ENCODE measurements at regions not wholly inside any gene's neighbourhood (a gene's known extent, or its start where the extent isn't known, plus 50 kb on each side); places are given as distances from the start of the nearest gene placed in this dataset.

GRCh38 chr16:86716649-86717048 is 138.3 kb downstream of the FOXL1 start:
- Histone ChIP-seq H3K4me1 (ENCODE audit: control insufficient read depth, insufficient read depth, low read length) (no peaks in the 10 kb centered on the region), H3K36me3 (ENCODE audit: control insufficient read depth in 2 of 2, insufficient read depth in 1 of 2, low read length in 2 of 2) (no peaks in the 10 kb centered on the region), H3K27ac (ENCODE audit: extremely low read depth, low read depth, low read length) (no peak overlapping the region), H3K4me3 (ENCODE audit: low read depth, low read length) (no peak overlapping the region), H3K9me3 (ENCODE audit: control insufficient read depth, insufficient read depth, low read depth, low read length) (no peaks in the 10 kb centered on the region)
- ChIA-PET POLR2A (no interaction called here), CTCF (interaction anchor here (0.9 to 1.1 kb wide), 3 partner anchors 7 to 346 kb away, joined by 3 read pairs; no protein-coding TSS in a partner anchor)
- TF ChIP-seq ZNF670 (tag by site-specific recombination; IDR thresholded peaks at IDR 0.05; ENCODE audit: low read depth) (no peak), ZNF324 (tag by site-specific recombination; IDR thresholded peaks at IDR 0.05) (no peak), ZNF585B (tag by site-specific recombination; IDR thresholded peaks at IDR 0.05) (no peak), ZSCAN5A (tag by site-specific recombination; IDR thresholded peaks at IDR 0.05) (no peak), ZNF341 (tag by site-specific recombination; IDR thresholded peaks at IDR 0.05; ENCODE audit: low read depth) (no peak)
- TF ChIP-seq, protein P1, sequence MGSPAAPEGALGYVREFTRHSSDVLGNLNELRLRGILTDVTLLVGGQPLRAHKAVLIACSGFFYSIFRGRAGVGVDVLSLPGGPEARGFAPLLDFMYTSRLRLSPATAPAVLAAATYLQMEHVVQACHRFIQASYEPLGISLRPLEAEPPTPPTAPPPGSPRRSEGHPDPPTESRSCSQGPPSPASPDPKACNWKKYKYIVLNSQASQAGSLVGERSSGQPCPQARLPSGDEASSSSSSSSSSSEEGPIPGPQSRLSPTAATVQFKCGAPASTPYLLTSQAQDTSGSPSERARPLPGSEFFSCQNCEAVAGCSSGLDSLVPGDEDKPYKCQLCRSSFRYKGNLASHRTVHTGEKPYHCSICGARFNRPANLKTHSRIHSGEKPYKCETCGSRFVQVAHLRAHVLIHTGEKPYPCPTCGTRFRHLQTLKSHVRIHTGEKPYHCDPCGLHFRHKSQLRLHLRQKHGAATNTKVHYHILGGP (tag by site-specific recombination; IDR thresholded peaks at IDR 0.05) = no peak
- TF ChIP-seq, protein P2, sequence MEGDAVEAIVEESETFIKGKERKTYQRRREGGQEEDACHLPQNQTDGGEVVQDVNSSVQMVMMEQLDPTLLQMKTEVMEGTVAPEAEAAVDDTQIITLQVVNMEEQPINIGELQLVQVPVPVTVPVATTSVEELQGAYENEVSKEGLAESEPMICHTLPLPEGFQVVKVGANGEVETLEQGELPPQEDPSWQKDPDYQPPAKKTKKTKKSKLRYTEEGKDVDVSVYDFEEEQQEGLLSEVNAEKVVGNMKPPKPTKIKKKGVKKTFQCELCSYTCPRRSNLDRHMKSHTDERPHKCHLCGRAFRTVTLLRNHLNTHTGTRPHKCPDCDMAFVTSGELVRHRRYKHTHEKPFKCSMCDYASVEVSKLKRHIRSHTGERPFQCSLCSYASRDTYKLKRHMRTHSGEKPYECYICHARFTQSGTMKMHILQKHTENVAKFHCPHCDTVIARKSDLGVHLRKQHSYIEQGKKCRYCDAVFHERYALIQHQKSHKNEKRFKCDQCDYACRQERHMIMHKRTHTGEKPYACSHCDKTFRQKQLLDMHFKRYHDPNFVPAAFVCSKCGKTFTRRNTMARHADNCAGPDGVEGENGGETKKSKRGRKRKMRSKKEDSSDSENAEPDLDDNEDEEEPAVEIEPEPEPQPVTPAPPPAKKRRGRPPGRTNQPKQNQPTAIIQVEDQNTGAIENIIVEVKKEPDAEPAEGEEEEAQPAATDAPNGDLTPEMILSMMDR (tag by site-specific recombination; IDR thresholded peaks at IDR 0.05) = no peak

- no peak overlapping the region for H3K27ac ChIP-seq (ENCODE audit: extremely low read depth, low read depth, low read length)
- H3K4me3 ChIP-seq (ENCODE audit: low read depth, low read length) = no peak overlapping the region
- ChIA-PET CTCF (interaction anchor here (0.6 to 1.1 kb wide), 2 partner anchors 344 to 359 kb away, joined by 3 to 6 read pairs; no protein-coding TSS in a partner anchor), POLR2A (no interaction called here)
- no peaks in the 10 kb centered on the region for H3K9me3 ChIP-seq (ENCODE audit: control insufficient read depth, insufficient read depth, low read depth, low read length)
- TF ChIP-seq ZNF621 (tag by site-specific recombination; IDR thresholded peaks at IDR 0.05) (no peak), ZNF48 (tag by site-specific recombination; IDR thresholded peaks at IDR 0.05) (no peak), ZNF112 (tag by site-specific recombination; IDR thresholded peaks at IDR 0.05) (no peak), ZIC2 (tag by site-specific recombination; IDR thresholded peaks at IDR 0.05) (no peak), ZNF132 (tag by site-specific recombination; IDR thresholded peaks at IDR 0.05; ENCODE audit: borderline replicate concordance) (no peak), HOXC10 (CRISPR knock-in tag; IDR thresholded peaks at IDR 0.05) (no peak), ZNF423 (tag by site-specific recombination; IDR thresholded peaks at IDR 0.05) (no peak), ZNF433 (tag by site-specific recombination; IDR thresholded peaks at IDR 0.05; ENCODE audit: low read depth) (no peak)
- no peaks in the 10 kb centered on the region for H3K36me3 ChIP-seq (ENCODE audit: control insufficient read depth in 2 of 2, insufficient read depth in 1 of 2, low read length in 2 of 2)
- H3K4me1 ChIP-seq (ENCODE audit: control insufficient read depth, insufficient read depth, low read length) = no peaks in the 10 kb centered on the region
Observed at GRCh38 chr16:86718118-86718517, 139.8 kb downstream of the FOXL1 start.

DNA sequence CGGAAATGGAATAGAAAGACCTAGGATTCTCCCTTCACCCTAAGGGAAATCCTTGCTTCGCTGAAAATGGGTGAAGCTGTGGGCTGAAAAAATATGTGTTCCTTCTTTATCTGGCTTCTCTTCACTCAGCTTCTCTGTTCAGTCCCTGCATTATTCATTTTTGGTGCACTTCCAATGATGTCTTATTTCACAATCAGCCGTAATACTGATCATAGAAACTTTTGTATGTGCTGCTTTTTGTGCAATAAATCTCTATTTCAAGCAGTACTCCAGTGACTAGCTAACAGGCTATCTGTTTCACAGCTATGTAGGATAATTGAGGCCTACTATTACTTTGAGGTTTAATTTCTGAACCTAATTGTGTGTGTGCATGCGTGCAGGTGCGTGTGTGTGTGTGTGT is 144.6 kb downstream of the FOXL1 start:
- TF ChIP-seq ZBTB48 (tag by site-specific recombination; IDR thresholded peaks at IDR 0.05) = no peak
- TF ChIP-seq ZBTB11 (tag by site-specific recombination; conservative IDR thresholded peaks at IDR 0.05; ENCODE audit: low read depth) = no peak
- no peak for TF ChIP-seq ZFP3 (tag by site-specific recombination; IDR thresholded peaks at IDR 0.05; ENCODE audit: low read depth)
- TF ChIP-seq ZNF514 (tag by site-specific recombination; IDR thresholded peaks at IDR 0.05) = no peak
- TF ChIP-seq ZNF223 (tag by site-specific recombination; IDR thresholded peaks at IDR 0.05) = no peak
- TF ChIP-seq SCRT1 (tag by site-specific recombination; IDR thresholded peaks at IDR 0.05; ENCODE audit: borderline replicate concordance) = no peak
- ChIA-PET CTCF (interaction anchor here (0.7 kb wide), 1 partner anchor 78 kb away, joined by 3 read pairs; no protein-coding TSS in a partner anchor), POLR2A (no interaction called here)
- Histone ChIP-seq H3K4me3 (ENCODE audit: low read depth, low read length) (no peak overlapping the region), H3K36me3 (ENCODE audit: control insufficient read depth in 2 of 2, insufficient read depth in 1 of 2, low read length in 2 of 2) (no peaks in the 10 kb centered on the region), H3K27ac (ENCODE audit: extremely low read depth, low read depth, low read length) (no peak overlapping the region), H3K4me1 (ENCODE audit: control insufficient read depth, insufficient read depth, low read length) (no peaks in the 10 kb centered on the region), H3K9me3 (ENCODE audit: control insufficient read depth, insufficient read depth, low read depth, low read length) (no peaks in the 10 kb centered on the region)
